ENCODE measurements at regions not wholly inside any gene's neighbourhood (a gene's known extent, or its start where the extent isn't known, plus 50 kb on each side); places are given as distances from the start of the nearest gene placed in this dataset.
"Not testable (repeated sequence)": the region's sequence is repeated elsewhere in the genome, so short reads cannot be mapped to it uniquely, and the experiment has no call there.

DNA sequence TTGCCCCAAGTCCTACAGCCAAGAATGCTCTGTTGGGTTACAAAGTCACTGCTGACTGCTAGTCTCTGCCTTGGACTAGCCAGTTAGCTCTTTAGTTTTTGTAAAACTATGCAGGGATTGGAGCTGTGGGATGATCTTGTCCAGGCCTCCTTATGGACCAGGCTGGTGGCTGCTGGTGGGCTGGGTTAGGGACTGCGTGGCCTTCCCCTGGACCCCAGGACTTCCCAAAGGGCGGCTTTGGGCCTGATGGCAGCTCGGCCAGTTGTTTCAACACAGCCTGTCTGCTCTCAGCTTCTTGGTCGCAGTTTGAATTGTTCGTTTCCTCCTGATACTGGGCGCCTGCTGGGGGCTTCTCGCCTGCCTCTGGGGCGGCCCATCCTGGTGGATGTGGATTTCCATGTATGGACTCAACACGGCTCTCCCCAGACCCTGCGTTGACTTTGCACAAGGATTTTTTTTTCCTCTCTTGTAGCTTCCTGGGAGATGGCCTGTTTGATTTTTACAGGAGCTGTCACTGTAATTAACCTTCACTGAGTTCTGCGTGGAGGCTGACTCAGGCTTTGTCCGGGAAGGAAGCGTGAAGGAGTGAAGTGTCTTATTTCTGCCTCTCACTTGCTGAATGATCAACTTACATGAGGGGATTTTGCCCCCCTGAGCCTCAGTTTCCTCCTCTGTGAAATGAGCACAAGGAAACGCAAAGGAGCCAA, 91.9 kb upstream of the NEURL1B start:
- DNase-seq (ENCODE audit: low spot score), result no peak

DNA sequence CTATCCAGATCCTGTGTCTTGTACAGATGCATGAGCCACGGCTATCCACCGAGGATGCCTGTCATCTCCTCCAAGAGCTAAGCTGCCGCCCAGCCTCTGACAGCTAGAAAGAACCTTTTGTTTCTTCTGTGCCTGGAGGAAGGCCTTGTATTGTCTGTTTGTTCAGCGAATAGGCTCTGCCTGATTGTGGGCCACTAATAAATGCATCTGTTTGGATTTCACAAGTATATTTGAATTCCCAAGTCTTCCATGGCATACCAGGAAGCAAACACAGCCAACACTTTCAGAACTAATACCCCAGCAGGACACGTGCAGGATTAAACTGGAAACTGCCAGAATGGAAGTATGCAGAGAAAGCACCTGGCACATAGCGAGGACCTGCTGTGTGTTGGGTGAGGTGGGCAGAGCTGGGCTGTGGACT, 92.7 kb upstream of the NEURL1B start:
- DNase-seq (ENCODE audit: low spot score), result no peak

DNA sequence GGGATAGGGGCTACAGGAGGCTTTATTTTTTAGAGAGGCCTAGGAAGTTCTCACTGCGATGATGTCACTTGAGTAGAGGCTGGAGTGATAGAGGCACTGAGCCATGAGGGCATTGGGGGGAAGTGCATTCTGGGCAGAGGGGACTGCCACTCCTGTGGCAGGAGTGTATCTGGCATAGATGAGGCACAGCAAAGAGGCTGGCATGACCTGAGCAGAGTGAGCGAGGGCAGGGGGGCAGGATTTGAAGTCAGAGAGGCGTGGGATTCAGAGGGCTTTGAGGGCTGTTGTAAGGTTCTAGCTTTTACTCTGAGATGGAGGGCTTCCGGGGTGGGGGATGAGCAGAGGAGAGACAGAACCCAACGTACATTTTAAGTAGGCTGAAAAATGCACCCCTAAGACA, 91.9 kb upstream of the SH3PXD2B start:
- DNase-seq (ENCODE audit: low spot score), result no peak

DNA sequence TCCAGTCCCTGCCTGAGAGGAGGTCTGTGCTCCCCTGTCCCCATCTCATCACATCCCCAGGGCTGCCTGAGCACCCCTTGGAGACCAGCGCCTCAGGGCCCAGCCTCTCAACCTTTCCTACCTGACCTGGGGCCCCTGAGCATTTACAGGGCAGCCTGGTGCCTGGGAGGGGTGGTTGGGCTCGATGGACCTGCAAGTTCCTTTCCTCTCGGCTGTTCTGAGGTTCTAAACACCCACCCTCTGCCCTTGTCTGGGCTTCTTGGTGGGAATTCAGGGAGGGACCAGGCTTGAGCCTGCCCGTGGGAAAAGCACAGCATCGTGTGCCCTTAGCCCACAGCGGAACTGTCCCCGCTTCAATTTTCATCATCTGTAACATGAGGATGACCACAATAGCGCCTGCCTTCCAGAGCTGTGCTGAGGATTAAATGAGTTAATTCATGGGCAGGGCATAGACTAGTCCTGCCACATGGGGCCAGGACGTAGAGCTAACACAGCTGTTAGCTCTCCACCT, 91.0 kb upstream of the SH3PXD2B start:
- no peak for DNase-seq (ENCODE audit: low spot score)

DNA sequence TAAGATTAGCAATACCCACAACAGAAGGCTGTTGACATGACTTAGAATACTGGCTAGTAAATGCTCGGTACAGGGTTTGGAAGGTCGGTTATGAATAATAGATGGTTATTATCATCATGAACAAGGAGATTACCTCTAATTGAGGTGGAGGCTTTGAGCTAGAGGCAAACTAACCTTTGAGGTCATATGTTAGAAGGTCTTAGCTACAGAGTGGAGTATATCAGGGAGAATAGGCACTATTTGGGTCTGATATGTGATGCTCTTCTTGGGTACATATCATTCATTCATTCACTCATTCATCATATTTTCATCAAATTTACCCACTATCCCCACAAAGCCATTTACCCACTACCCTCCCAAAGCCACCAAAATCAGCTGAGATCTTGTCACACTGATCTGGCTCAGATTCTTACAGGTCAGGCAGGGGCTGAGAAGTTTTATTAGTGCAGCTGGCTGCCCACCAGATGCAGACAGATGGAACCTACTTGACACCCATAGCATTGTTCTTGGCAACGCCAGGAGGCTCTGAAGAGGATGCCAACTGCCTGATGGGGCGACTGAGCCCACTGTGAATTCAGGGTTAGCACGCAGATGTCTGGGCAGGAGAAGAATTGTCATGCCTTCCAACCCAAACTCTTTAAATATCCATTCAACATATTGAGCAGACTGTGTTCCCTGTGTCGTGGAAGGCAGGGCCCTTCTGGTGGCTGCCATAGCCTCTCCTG, 90.2 kb upstream of the SH3PXD2B start:
- no peak for DNase-seq (ENCODE audit: low spot score)

DNA sequence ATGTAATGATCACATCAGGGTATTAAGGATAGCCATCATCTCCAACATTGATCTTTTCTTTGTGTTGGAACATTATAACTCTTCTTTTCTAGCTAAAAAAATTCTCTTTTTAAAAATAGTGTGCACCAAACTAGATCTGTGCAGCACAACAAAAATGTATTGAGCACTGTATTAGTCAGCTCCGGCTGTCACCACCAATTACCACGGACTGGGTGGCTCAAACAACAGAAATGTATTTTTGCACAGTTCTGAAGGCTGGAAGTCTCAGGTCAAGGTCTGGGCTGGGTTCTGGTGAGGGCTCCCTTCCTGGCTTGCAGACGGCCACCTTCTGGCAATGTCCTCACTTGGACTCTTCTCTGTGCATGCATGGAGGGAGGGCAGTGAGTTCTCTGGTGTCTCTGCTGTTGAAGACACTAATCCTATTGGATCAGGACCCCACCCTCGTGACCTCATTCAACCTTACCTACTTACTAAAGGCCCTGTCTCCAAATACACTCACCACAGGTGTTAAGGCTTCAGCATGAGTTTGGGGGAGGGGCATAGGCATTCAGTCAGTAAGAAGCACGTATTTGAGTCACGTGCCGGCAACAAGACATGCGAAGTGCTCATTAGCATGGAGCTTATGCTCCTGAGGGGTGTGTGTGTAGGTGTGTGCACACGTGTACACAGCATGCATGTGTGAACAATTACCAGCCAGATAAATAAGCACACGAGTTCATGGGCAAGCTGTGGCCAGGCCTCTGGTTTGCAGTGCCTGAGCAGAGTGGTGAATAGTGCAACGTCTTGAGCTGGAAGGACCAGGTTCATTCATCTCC, 89.4 kb upstream of the SH3PXD2B start:
- no peak for DNase-seq (ENCODE audit: low spot score)

DNA sequence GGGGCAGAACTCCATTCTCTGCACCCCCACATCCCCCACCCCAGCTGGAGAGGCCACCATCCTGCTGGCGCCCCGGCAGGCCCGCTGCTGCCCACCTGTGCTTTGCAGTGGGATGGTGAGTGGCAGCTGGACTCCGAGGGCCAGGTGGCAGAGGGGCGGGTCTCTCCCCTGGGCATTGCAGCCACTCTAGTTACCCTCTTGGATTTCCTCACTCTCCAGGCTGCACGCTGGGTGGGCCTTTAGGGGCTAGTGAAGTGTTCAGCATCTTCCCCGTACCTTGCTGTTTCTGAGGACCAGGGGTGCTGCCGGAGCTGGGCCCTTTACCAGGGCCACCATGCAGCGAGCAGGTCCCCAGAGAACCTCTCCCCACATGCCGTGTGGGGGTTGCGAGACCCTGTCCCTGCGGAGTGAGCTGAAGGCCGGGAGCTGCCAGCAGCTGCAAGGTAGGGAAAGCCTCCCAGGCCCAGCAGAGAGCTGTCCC, 88.4 kb upstream of the SH3PXD2B start:
- DNase-seq (ENCODE audit: low spot score), result no peak

DNA sequence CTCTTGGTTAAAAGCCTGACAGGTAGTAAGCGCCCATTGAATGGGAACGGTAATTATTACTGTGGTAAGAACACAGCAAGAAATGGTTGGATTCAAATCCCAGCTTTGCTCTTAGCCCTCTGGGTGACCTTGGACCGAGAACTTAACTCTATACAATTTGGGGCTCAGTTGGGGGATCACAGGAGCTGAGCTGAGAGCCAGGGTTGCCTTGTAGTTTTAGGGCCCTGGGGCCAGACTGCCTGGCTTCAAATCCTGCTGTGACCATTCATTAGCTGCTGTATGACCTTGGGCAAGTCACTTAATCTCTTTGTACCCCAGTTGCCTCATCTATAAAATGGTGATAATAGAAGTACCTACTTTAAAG, 87.4 kb upstream of the SH3PXD2B start:
- DNase-seq (ENCODE audit: low spot score), result no peak

DNA sequence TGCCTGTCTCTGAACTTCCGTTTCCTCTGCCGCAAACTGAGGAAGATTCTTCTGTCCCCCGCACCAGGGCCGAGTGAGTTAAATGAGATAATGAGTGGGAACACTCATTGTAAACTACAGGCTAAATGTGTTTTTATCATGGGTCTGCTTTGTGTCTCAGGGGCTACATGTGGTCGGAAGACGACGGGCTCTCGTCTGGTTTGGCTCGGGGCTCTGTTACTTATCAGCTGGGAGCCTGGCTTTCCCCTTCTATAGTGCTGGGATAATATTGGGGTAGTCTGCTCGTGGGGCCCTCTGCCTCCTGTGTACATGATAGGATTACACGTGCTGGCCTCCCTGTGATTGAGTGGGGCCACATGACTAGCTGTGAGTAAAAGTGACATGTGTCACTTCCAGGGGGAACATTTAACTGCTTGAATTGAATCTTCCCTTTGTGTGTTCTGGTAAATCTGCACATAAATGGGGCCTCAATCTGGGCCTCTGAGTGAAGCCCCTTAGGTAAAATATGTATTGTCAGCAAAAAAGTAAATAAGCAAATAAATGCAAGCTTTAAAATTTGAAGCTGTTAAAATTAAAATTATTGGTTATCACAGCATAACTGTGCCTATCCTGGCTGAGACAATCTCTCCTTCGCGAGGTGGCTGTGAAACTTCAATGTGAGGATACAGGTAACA, 86.9 kb upstream of the SH3PXD2B start:
- DNase-seq (ENCODE audit: low spot score), result no peak

DNA sequence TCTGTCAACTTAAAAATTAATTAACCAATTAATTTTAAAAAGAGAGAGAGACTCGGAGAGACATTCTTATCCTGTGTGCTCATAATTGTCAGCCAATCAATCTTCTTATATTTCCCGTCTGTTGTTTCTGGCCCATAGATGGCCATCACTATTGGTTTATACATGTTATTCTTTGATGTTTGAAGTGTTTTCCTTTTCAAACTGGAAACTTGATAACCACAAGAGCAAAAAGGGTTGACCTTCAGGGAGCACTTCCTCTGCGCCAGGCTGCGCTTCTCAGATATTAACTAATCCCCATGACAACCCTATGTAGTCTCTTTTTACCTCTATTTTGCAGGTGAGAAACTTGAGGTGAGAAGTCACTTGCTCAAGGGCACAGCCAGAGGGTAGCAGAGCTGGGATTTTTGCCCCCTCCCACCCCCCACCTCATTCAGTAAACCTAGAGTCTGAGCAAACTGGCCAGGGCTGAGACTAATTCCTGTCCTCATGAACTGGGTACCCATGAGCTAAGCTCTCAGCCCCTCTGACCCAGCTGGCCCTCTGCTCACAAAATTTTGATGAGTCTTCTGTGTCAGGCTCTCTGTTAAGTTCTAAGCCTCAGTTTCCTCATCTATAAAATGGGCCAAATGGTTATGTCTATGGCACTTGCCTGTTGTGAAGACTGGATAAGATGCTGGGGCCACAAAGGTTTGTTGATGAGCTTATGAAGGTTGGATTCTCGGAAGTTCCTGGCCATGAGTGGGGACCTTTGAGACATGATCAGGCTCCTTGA, 86.0 kb upstream of the SH3PXD2B start:
- no peak for DNase-seq (ENCODE audit: low spot score)

DNA sequence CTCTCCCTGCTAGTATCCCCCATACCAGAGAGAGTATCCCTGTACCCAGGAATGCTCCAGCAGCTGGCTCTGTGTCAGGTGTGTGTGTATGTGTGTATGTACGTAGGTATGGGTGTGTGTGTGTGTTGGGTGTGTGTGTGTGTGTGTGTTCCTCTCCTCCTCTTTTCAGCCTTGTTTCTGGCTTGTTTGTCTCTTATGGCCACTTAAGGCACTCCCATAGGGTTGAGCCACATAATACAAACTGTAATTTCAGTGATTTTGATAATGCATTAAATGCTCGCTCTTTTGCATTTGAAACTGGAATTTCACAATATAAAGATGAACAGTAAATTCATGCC, 80.8 kb upstream of the SH3PXD2B start:
- DNase-seq (ENCODE audit: low spot score), result no peak

DNA sequence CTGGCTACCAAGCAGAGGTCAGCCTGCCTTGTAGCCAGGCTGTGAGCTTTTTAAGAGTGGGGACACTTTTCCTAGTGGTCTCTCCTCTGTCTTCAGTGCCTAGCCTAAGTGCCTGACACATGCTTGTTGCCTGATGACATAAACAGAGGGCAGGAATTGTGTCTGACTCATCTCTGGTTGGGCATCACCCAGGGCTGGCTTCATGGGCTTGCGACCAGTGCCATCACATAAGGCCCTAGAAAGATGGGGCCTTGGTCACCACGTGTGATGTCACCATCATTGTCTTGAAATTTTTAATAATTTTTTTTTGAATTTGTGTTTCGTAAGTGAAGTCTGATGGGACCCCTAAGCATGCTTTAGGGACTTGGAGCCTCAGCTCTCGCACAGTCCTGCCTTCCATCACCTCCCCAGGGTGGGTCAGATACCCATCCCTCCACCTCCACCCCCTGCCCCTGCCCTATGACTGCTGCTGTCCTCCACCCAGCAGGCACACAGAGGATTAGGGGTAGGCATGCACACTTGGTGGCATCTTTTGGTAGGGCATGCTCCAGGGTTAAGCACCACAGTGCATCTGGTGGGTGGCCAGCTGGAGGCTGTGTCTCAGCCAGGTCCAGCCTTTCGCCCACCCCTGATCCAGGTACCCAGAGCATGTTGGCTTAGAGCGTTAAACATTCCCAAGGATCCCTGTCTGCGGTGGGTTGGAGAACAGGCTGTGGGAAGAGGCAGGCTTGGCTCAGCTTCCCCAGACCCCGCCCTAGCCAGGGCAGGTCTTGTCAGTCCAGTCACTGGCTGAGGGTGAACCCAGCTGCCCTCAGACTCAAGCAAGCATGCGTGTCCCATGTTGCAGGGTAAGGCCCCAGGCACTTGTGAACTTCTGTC, 80.1 kb upstream of the SH3PXD2B start:
- no peak for DNase-seq (ENCODE audit: low spot score)

DNA sequence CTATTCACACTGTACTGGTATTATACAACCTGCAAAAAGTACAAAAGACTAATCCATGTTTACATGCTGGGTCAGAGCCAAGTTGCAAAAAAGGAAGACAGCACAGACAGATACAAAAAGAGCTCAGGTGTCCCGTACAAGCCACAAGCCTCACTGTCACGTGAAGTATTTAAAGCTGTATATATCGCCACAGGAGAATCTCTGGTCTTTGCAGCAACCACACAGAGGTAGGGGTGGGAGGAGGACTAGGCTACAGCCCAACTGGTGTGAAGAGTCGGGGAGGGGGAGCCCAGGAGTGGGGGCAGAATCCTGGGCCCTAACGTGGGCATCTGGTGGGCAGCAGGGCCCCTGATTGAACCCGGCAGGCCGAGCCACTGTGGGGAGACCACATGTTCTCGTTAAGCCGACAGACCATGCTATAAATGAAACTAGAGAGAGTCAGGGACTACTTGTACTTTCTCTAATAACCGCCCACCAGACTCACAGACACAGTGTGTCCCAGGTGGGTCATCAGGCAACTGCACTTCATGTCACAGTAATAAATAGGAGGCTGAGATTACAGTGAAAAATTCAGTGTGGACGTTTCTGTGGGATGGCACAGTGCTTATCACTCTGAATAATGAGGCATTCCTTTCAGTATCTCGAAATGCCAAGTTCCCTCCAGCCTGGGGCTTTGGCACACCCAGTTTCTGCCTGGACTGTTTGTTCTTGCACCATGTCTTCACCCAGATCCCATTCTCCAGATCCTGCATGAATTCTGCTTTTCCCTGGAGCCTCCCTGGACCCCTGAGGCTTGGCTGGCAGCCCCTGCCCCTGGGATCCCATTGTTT, 79.3 kb upstream of the SH3PXD2B start:
- no peak for DNase-seq (ENCODE audit: low spot score)

DNA sequence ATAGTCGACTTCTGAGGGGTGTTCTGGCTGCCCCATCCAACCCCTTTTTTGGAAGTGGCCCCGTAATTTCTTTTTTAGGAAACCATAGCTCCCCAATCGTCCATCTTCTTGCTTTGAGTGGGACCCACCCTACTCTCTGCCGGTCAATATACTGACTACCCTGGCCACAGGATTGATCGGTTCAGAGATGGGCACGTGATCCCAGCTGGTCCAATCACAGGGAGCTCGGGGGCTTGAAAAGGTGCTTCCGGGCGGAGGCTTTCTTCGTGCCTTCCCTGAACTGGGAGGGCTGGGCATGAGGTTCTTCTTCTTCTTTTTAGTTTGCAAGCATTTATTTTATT, 78.7 kb upstream of the SH3PXD2B start:
- no peak for DNase-seq (ENCODE audit: low spot score)

DNA sequence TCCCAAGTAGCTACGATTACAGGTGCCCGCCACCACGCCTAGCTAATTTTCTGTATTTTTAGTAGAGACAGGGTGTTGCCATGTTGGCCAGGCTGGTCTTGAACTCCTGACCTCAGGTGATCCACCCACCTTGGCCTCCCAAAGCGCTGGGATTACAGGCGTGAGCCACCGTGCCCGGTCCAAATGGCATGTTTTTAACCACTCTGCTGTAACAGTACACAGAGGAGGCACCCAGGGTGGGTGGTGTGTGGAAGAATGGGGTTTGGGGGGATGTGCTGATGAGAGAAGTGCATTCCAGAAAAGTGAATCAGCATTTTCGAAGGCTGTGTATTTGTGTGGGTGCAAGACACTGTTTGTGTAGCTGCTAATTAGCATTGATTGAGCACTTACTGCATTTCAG, 78.1 kb upstream of the SH3PXD2B start:
- not testable (repeated sequence) for DNase-seq (ENCODE audit: low spot score)

DNA sequence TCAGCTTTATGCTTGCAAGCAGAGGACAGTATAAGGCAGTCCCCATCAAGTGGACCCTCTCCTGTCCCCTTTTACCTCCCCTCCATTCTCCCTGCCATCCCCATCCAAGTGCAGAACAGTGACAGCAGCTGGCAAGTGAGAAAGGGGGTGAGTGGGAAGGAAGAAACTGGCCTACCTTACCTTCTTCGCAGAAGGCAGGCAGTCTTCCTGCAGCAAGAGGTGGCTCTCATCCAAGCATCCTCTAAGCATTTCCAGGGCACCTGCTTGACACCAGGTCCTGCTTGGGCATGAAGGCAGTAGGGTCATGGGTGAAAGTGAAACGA, 77.3 kb upstream of the SH3PXD2B start:
- no peak for DNase-seq (ENCODE audit: low spot score)

DNA sequence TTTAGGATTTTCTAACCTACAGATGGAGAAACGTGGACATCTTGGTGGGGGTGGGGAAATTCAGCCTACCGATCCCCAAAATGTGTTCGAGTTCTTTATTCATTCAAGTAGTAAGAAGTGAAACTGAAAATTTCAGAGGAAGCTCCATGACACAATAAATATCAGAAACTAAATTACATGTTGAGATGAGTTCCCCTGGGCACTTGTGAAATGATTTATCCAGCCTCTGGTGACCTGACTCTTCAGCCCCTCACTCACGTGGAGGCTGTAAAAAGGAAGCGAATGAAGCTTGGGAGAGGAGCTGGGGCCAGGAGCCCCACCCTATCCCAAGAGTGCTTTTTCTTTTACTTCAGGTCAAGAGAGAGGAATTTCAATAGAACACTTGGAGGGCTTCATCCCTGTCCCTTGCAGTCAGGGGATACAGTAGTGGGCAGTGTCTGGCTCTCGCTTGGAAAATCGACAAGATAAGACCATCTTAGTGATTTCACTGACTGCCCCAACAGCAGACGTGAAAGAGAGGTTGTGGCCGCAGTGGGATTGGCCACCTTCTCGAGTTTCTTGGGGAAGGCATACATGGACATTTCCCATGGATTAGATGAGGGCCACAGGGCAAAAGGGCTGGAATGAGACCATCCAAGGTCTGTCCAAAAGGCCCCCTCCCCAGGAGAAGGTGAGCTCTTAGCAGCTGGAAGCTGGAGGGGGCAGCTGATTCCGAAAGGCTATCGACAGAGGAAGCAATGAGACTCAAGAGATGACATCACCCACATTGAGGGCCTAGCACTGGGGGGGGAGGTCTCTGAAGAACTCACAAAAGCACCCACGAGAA, 76.8 kb upstream of the SH3PXD2B start:
- DNase-seq (ENCODE audit: low spot score), result no peak

DNA sequence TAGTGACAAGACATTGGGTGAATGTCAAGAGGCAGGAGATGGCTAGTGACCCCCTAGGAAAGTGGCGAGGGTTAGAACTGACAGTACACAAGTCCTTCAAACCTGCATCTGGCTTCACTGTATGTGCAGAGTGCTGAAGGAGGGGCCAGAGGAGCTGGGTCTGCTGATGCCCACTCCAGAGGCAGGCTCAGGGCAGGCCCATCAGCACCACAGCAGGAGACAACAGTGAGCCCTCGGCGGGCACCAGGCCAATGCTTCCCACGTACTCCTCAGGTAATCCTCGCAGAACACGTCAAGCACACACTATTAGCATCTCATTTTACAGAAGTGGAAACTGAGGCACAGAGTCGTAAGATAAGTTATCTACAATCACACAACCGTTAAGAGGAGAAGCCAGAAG, 76.1 kb upstream of the SH3PXD2B start:
- DNase-seq (ENCODE audit: low spot score), result no peak

DNA sequence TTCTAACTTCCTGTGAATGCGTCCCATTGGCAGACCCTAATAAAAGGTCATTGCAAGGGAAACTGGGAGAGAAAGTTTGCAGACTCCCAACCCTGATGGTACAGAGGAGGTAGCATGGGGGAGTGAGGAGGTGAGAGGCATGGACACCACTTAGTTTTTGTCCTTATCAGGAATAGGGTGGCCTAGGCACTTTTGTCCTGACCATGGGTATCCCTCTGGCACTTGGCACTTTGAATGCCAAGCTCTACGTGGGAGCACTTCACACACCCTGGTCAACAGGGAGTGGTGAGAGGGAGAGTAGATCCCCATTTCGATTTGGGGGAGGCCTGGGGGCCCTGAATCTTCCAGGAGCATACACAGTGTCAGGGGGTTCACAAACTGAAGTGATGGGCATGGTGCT, 75.6 kb upstream of the SH3PXD2B start:
- DNase-seq (ENCODE audit: low spot score), result no peak
